ENCODE measurements at regions not wholly inside any gene's neighbourhood (a gene's known extent, or its start where the extent isn't known, plus 50 kb on each side); places are given as distances from the start of the nearest gene placed in this dataset.

GRCh38 chr6:22899426-22899825, 330.1 kb downstream of the HDGFL1 start:
- TF ChIP-seq POLR2A (IDR thresholded peaks at IDR 0.05; ENCODE audit: low read depth) (no peak), CTCF (IDR thresholded peaks at IDR 0.05) (no peak), POLR2AphosphoS5 (IDR thresholded peaks at IDR 0.05) (no peak), EP300 (IDR thresholded peaks at IDR 0.05) (no peak)

Measured in esophagus muscularis mucosa (tissue), 4 donors.